Mammary epithelial cell (primary cell): ENCODE measurements at regions not wholly inside any gene's neighbourhood (a gene's known extent, or its start where the extent isn't known, plus 50 kb on each side); places are given as distances from the start of the nearest gene placed in this dataset.

Experiments used
- EZH2 ChIP-seq: IDR thresholded peaks from 2 replicates; pipeline ENCODE4 v1.6.1; 2012; ENCODE audit warnings: low read length, inconsistent platforms, borderline replicate concordance
- TF ChIP-seq, protein P1 (sequence below), 2 donors: IDR thresholded peaks in 1 of 2; conservative IDR thresholded peaks in 1 of 2; 2 replicates each; pipeline ENCODE4 v1.5.1; 2011 to 2012; ENCODE audit warnings: inconsistent platforms in 2 of 2, low read length in 2 of 2, mild to moderate bottlenecking in 2 of 2, control low read depth in 1 of 2, low read depth in 1 of 2; ENCODE audit not compliant: insufficient read depth in 1 of 2; ENCODE audit errors: extremely low read depth in 1 of 2

DNA sequence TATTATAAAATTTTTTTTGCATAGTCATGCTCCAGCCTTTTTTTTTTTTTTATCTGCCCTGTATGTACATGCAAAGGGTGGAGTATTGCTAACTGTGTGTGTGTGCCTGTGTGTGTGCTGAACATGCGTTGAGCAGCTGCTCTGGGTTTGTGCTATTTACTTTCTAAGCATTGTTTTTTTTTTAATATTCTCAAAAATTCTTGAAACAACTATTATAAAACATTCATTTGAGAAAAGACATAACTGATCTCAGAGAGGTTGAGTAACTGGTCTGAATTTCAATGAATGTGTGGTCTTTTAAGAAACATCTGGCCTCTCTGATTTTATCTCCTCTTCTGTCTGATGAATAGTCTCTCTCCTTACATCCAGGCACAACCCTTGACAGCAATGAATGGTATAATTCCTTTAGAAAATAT is 366.0 kb upstream of the SLC14A2 start:
- TF ChIP-seq, protein P1, sequence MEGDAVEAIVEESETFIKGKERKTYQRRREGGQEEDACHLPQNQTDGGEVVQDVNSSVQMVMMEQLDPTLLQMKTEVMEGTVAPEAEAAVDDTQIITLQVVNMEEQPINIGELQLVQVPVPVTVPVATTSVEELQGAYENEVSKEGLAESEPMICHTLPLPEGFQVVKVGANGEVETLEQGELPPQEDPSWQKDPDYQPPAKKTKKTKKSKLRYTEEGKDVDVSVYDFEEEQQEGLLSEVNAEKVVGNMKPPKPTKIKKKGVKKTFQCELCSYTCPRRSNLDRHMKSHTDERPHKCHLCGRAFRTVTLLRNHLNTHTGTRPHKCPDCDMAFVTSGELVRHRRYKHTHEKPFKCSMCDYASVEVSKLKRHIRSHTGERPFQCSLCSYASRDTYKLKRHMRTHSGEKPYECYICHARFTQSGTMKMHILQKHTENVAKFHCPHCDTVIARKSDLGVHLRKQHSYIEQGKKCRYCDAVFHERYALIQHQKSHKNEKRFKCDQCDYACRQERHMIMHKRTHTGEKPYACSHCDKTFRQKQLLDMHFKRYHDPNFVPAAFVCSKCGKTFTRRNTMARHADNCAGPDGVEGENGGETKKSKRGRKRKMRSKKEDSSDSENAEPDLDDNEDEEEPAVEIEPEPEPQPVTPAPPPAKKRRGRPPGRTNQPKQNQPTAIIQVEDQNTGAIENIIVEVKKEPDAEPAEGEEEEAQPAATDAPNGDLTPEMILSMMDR (conservative IDR thresholded peaks at IDR 0.05 in 1 of 2, IDR thresholded peaks at IDR 0.05 in 1 of 2; ENCODE audit: extremely low read depth in 1 of 2, insufficient read depth in 1 of 2, low read depth in 1 of 2, low read length in 2 of 2): no peak
- TF ChIP-seq EZH2: no peak
